ENCODE measurements at regions not wholly inside any gene's neighbourhood (a gene's known extent, or its start where the extent isn't known, plus 50 kb on each side); places are given as distances from the start of the nearest gene placed in this dataset.
A peak's percentile ranks its signal among the peaks of the same experiment; 100 is the strongest.

DNA sequence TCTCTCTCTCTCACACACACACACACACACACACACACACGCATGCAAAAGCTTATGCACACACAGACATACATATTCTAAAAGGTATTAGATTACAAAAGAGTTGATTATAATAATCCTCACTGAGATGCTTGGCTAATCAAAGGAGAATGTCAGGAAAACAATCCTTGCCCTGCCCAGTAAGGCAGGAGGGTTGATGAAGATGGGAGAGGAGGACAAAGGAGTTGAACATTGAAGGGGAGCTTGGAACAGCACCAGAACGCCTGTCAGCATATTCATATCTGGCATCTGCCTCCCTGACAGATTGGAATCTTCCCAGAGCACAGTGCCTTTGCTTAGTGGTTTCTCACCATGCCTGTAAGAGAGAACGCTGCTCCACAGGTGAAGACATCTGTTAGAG, 68.6 kb upstream of the PALMD start:
- no peak overlapping the region for H3K4me3 ChIP-seq (ENCODE audit: low read depth, low read length)
- TF ChIP-seq, protein P1, sequence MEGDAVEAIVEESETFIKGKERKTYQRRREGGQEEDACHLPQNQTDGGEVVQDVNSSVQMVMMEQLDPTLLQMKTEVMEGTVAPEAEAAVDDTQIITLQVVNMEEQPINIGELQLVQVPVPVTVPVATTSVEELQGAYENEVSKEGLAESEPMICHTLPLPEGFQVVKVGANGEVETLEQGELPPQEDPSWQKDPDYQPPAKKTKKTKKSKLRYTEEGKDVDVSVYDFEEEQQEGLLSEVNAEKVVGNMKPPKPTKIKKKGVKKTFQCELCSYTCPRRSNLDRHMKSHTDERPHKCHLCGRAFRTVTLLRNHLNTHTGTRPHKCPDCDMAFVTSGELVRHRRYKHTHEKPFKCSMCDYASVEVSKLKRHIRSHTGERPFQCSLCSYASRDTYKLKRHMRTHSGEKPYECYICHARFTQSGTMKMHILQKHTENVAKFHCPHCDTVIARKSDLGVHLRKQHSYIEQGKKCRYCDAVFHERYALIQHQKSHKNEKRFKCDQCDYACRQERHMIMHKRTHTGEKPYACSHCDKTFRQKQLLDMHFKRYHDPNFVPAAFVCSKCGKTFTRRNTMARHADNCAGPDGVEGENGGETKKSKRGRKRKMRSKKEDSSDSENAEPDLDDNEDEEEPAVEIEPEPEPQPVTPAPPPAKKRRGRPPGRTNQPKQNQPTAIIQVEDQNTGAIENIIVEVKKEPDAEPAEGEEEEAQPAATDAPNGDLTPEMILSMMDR (IDR thresholded peaks at IDR 0.05; ENCODE audit: insufficient read depth, low read depth, low read length, missing control alignments) = no peak
- no peak for DNase-seq (ENCODE audit: low read depth)

DNA sequence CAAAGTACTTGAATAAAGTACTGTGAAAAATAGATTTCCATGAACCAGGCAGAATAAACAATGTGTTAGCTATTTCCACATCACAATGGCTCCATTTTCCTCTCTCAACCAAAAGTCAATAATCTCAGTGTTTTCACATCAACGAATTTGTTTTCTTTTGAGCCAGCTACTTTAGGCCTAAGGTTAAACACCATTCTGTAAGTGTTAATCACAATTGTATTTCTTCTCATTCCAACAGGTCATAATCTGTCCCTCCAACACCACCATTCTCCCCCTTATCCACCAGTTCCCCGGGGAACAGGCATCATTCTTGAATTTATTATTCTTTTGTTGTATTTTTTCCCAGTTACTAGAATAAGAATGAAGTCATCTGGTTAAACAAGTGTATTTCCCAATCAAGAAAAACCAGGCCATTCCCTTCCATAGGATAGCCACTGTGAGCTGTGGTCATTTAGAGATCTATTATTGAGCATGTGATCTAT, 66.2 kb upstream of the PALMD start:
- TF ChIP-seq, protein P1 (IDR thresholded peaks at IDR 0.05; ENCODE audit: insufficient read depth, low read depth, low read length, missing control alignments) = no peak
- no peak for DNase-seq (ENCODE audit: low read depth)

DNA sequence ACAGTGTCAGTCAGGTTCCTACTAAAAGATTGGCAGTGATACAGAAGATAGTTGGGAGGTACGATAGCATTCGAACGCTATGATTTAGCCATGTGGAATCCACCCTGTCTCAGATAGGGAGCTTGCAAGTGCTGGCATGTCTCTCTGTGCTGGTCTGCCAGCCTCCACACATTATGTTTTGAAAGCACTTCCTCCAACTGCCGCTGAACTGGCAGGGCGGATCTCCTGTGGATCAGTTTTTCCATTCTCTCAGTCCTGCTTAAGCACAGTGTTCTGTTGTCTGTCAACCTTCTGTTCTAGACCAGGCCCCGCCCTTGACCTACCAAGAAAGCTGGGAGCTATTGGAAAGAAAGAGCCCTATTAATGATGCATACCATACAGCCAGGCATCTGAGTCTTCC, 65.5 kb upstream of the PALMD start:
- DNase-seq (ENCODE audit: low read depth) = no peak
- TF ChIP-seq, protein P1 (IDR thresholded peaks at IDR 0.05; ENCODE audit: insufficient read depth, low read depth, low read length, missing control alignments) = no peak

More for the DNA sequence above, 66.2 kb upstream of the PALMD start:
- H3K4me3 ChIP-seq (ENCODE audit: low read depth, low read length) = no peak overlapping the region

DNA sequence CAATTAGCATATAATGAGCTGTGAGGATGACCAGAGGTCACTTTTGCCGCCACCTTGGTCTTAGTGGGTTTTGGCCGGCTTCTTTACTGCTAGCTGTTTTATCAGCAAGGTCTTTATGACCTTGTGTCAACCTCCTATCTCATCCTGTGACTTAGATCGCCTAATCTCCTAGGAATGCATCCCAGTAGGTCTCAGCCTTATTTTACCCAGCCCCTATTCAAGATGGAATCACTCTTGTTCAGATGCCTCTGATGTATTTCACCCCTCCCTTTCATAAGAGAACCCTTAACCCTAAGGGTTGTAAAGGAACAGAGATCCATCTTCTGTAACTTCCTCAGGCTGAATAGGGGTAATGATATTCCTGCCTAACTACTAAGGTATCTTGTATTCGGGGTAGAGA, 58.9 kb upstream of the PALMD start:
- DNase-seq (ENCODE audit: low read depth) = no peak
- TF ChIP-seq, protein P1 (IDR thresholded peaks at IDR 0.05; ENCODE audit: insufficient read depth, low read depth, low read length, missing control alignments) = no peak
- no peak overlapping the region for H3K4me3 ChIP-seq (ENCODE audit: low read depth, low read length)

More for the DNA sequence above, 65.5 kb upstream of the PALMD start:
- H3K4me3 ChIP-seq (ENCODE audit: low read depth, low read length) = no peak overlapping the region

DNA sequence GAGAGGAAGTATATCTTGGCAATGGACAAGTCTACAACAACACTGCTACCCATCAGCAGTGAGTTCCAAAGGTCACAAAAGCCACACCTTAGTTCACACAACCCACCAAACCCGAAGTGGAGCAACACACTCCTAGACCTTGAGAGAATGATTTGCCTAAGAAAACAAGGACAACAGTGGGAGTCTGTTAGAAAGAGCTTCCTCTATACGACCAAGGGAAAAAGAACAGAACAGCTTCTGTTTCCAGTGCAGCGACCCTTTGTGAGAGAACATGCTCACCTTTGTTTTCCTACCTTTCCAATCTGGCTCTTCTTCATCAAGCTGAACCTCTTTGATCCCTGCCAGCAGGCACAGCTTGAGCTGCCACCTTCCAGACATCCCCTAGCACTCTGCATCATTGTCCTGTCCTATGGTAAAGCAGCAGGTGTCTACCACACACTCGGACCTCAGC, 56.7 kb upstream of the PALMD start:
- H3K4me3 ChIP-seq (ENCODE audit: low read depth, low read length) = no peak overlapping the region
- TF ChIP-seq, protein P1 (IDR thresholded peaks at IDR 0.05; ENCODE audit: insufficient read depth, low read depth, low read length, missing control alignments) = no peak
- DNase-seq (ENCODE audit: low read depth) = no peak

DNA sequence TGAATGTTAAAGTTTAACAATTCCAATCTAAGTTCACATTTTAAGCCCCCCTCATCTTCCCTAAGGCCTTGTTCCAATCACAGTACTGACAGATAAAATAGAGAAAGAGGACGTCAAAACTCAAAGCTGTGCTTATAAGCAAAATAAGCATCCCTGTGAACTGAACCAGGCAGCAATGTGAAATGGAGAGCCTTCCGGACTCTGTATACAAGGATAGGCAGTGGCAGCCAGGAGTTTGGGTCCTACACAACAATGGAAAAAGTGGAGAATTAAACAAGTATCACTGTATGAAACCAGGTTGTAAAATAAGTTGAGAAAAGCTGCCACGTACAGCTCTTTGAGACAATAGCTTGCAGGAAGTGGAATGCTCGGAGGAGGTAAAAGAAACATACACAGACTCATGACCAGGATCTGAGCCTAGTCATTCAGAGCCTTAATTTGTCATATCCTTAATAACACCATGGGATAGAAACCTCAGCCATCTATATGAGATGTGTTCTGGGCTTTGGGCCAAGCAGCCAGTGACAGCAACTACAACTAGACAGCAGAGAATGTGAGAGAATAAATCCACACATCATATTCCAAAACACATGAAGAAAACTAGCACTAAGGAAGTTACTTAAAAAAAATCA, 55.2 kb upstream of the PALMD start:
- TF ChIP-seq, protein P1 (IDR thresholded peaks at IDR 0.05; ENCODE audit: insufficient read depth, low read depth, low read length, missing control alignments) = no peak
- peak; percentile 18 for DNase-seq (ENCODE audit: low read depth)

DNA sequence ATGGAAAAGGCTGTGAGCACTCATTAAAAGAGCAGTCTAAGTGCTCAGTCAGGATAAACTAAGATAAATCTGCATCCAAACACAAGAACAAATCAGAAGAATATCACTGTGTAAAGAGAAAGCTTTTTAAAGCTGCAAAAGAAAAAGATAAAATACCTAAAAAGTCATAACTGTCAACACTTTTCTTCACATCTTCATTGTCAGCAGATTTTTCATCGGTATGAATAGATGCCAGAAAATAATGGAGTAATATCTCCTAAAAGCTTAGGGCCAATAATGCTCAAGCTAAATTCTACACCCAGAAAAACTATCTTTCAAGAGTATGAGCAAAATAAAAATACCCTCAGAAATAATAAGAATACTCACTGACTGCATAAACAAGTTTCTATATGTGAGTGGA, 54.0 kb upstream of the PALMD start:
- no peak overlapping the region for H3K4me3 ChIP-seq (ENCODE audit: low read depth, low read length)
- DNase-seq (ENCODE audit: low read depth) = no peak
- TF ChIP-seq, protein P1 (IDR thresholded peaks at IDR 0.05; ENCODE audit: insufficient read depth, low read depth, low read length, missing control alignments) = no peak

More for the DNA sequence above, 55.2 kb upstream of the PALMD start:
- no peak overlapping the region for H3K4me3 ChIP-seq (ENCODE audit: low read depth, low read length)
